OCI-LY3 (cell line): ENCODE measurements at regions not wholly inside any gene's neighbourhood (a gene's known extent, or its start where the extent isn't known, plus 50 kb on each side); places are given as distances from the start of the nearest gene placed in this dataset.

Source experiments
- H2AFZ ChIP-seq: fragments of 200-600, 300-600 bp; shearing (Covaris generic); 2 replicates; pipeline ENCODE4 v1.6.0; 2014; ENCODE audit warnings: antibody characterized with exemption, low read depth, low read length
- H3K27ac ChIP-seq: fragments of 200-600, 300-600 bp; sonication (generic); 2 replicates; pipeline ENCODE4 v1.5.1; 2014; ENCODE audit warnings: mild to moderate bottlenecking, low read length, moderate library complexity, mixed read lengths
- H3K27me3 ChIP-seq: fragments of 200-600, 300-600 bp; sonication (generic); 2 replicates; pipeline ENCODE4 v1.6.1; 2014; ENCODE audit warnings: low read depth, low read length, mixed read lengths
- H3K36me3 ChIP-seq: fragments of 200-600, 300-600 bp; sonication (generic); replicated peaks from 2 replicates; pipeline ENCODE3; 2014; ENCODE audit warnings: low read depth, low read length, mixed read lengths
- H3K4me1 ChIP-seq: fragments of 300-600, 200-600 bp; sonication (generic); 2 replicates; pipeline ENCODE4 v1.6.1; 2014; ENCODE audit warnings: low read length, mixed read lengths
- H3K4me2 ChIP-seq: fragments of 200-600, 300-600 bp; sonication (generic); 2 replicates; pipeline ENCODE4 v1.6.1; 2014; ENCODE audit warnings: low read length, mixed read lengths
- H3K4me3 ChIP-seq: fragments of 300-600, 200-600 bp; sonication (generic); 2 replicates; pipeline ENCODE4 v1.5.1; 2014; ENCODE audit warnings: antibody characterized with exemption, mild to moderate bottlenecking, low read length, moderate library complexity
- H3K79me2 ChIP-seq: fragments of 300-600, 200-600 bp; shearing (Covaris generic); 2 replicates; pipeline ENCODE4 v1.6.1; 2014; ENCODE audit warnings: mild to moderate bottlenecking, low read length, mixed read lengths
- H3K9ac ChIP-seq: fragments of 300-600, 200-600 bp; shearing (Covaris generic); 2 replicates; pipeline ENCODE4 v1.6.0; 2014; ENCODE audit warnings: mild to moderate bottlenecking, low read length, moderate library complexity
- H3K9me3 ChIP-seq: fragments of 200-600, 300-600 bp; shearing (Covaris generic); 2 replicates; pipeline ENCODE4 v1.6.1; 2014; ENCODE audit warnings: low read length, mixed read lengths; ENCODE audit not compliant: insufficient read depth
- H4K20me1 ChIP-seq: fragments of 200-600, 300-600 bp; sonication (generic); 2 replicates; pipeline ENCODE4 v1.6.1; 2016; ENCODE audit warnings: low read length, mixed read lengths; ENCODE audit not compliant: insufficient read depth
- CTCF ChIP-seq: fragments of 200-600, 300-600 bp; sonication (generic); IDR thresholded peaks from 2 replicates; pipeline ENCODE4 v1.5.1; 2014; ENCODE audit warnings: antibody characterized with exemption, low read length, low read depth
- EZH2phosphoT487 ChIP-seq: fragments of 200-600 bp; shearing (Covaris generic); IDR thresholded peaks from 2 replicates; pipeline ENCODE4 v1.6.1; 2018; ENCODE audit warnings: antibody characterized with exemption, mixed run types, low read depth

GRCh38 chr3:16086690-16087089, 87.8 kb upstream of the GALNT15 start:
- no peaks in the 10 kb centered on the region for H3K79me2 ChIP-seq
- H2AFZ ChIP-seq: no peak overlapping the region
- TF ChIP-seq CTCF (no peak), EZH2phosphoT487 (no peak)

GRCh38 chr3:16088496-16088895, 86.0 kb upstream of the GALNT15 start:
- H3K4me2 ChIP-seq: no peak overlapping the region
- no peaks in the 10 kb centered on the region for H3K79me2 ChIP-seq
- H3K27me3 ChIP-seq: peaks cover 26% of the 10 kb centered on the region
- no peak overlapping the region for H3K9ac ChIP-seq
- no peaks in the 10 kb centered on the region for H3K36me3 ChIP-seq
- no peak overlapping the region for H2AFZ ChIP-seq
- no peak overlapping the region for H3K27ac ChIP-seq
- no peaks in the 10 kb centered on the region for H4K20me1 ChIP-seq
- no peak overlapping the region for H3K4me3 ChIP-seq
- no peaks in the 10 kb centered on the region for H3K9me3 ChIP-seq
- no peak for TF ChIP-seq EZH2phosphoT487
- TF ChIP-seq CTCF: no peak
- H3K4me1 ChIP-seq: no peaks in the 10 kb centered on the region

More at GRCh38 chr3:16086690-16087089, 87.8 kb upstream of the GALNT15 start:
- Histone ChIP-seq H3K36me3 (no peaks in the 10 kb centered on the region), H3K4me1 (no peaks in the 10 kb centered on the region), H3K4me3 (no peak overlapping the region), H3K27ac (no peak overlapping the region), H3K4me2 (no peak overlapping the region), H3K27me3 (peaks cover 22% of the 10 kb centered on the region), H4K20me1 (no peaks in the 10 kb centered on the region), H3K9me3 (no peaks in the 10 kb centered on the region), H3K9ac (no peak overlapping the region)

- TF ChIP-seq CTCF (no peak), EZH2phosphoT487 (no peak)
- no peak overlapping the region for H3K27ac ChIP-seq
- H3K4me2 ChIP-seq: no peak overlapping the region
- no peak overlapping the region for H3K9ac ChIP-seq
- H4K20me1 ChIP-seq: no peaks in the 10 kb centered on the region
- no peak overlapping the region for H3K4me3 ChIP-seq
- H3K79me2 ChIP-seq: no peaks in the 10 kb centered on the region
- no peaks in the 10 kb centered on the region for H3K9me3 ChIP-seq
- H2AFZ ChIP-seq: no peak overlapping the region
- H3K36me3 ChIP-seq: no peaks in the 10 kb centered on the region
- peaks cover 29% of the 10 kb centered on the region for H3K27me3 ChIP-seq
- H3K4me1 ChIP-seq: no peaks in the 10 kb centered on the region
Measured at GRCh38 chr3:16089521-16089920, 85.0 kb upstream of the GALNT15 start.

- H3K4me1 ChIP-seq: no peaks in the 10 kb centered on the region
- H3K79me2 ChIP-seq: no peaks in the 10 kb centered on the region
- no peak overlapping the region for H3K4me3 ChIP-seq
- H3K27ac ChIP-seq: no peak overlapping the region
- H3K9me3 ChIP-seq: no peaks in the 10 kb centered on the region
- H2AFZ ChIP-seq: no peak overlapping the region
- H3K4me2 ChIP-seq: no peak overlapping the region
- no peak overlapping the region for H3K9ac ChIP-seq
- no peaks in the 10 kb centered on the region for H4K20me1 ChIP-seq
- H3K27me3 ChIP-seq: peaks cover 29% of the 10 kb centered on the region
- TF ChIP-seq CTCF (no peak), EZH2phosphoT487 (no peak)
- H3K36me3 ChIP-seq: no peaks in the 10 kb centered on the region
Measured at GRCh38 chr3:16090024-16090423, 84.5 kb upstream of the GALNT15 start.
